HUDEP-2 (cell line): ENCODE measurements at regions not wholly inside any gene's neighbourhood (a gene's known extent, or its start where the extent isn't known, plus 50 kb on each side); places are given as distances from the start of the nearest gene placed in this dataset.

ENCODE experiments used
- DNase-seq, 76 experiments: peaks; one replicate each; lab custom pipeline; 2025; ENCODE audit not compliant: unreplicated experiment in 76 of 76; lab: John Stamatoyannopoulos, UW

DNA sequence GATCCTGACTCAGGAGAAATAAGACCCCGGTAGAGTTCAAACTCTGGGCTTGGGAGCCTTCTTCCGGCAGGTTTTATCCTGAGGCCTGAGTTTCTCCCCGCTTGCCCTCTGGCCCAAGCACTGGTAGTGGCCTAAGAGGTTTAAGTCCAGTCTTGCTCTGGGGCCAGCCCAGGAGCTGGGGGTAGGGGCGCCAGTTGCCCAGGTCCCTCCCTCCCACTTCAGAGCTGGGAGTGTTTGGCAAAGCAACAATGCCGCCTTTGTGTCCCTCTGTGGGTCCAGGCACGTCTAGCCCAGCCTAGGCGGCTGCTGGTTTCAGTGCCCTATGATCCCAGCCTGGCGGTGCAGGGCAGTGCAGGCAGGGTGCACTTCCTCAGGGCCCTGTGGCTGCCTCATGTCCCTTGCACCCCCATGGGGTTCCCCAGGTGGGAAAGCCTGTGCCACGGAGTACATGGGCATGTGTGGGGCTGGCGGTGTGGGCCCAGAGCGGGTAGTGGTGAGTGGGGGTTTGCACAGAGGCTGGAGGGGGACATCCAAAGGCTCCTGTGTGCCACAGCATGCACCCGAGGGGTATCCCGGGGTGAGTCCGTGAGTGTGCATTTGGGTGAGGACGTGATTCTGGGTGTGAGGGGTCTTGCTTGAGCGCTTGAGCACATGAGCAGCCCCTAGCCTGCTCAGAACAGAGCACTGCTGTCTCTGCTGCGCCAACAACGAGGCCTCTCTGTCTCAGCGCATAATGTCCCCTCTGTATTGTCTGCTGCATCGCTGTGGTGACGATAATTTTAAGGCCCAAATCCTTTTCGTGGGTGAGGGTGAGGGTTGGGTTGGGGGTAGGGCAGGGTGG is 61.7 kb upstream of the PSD2 start:
- no peak for DNase-seq

DNA sequence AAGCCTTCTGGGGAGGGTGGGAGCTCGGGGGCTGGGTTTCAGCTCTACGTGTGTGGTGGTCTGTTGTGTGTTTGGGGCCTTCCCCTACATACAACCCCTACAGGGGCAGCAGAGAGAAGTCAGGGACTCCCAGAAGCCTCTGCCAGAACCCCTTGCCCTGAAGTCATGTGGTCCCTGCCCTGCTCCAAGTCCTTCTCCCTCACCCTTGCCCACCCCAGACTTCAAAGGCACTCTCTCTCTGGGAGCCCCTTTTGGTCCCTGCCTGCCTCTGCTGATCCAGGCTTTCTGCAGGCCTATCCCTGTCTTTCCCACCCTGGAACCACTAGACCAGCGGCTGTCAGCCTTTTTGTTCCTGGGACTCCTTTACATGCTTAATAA is 61.1 kb upstream of the PSD2 start:
- DNase-seq: no peak

DNA sequence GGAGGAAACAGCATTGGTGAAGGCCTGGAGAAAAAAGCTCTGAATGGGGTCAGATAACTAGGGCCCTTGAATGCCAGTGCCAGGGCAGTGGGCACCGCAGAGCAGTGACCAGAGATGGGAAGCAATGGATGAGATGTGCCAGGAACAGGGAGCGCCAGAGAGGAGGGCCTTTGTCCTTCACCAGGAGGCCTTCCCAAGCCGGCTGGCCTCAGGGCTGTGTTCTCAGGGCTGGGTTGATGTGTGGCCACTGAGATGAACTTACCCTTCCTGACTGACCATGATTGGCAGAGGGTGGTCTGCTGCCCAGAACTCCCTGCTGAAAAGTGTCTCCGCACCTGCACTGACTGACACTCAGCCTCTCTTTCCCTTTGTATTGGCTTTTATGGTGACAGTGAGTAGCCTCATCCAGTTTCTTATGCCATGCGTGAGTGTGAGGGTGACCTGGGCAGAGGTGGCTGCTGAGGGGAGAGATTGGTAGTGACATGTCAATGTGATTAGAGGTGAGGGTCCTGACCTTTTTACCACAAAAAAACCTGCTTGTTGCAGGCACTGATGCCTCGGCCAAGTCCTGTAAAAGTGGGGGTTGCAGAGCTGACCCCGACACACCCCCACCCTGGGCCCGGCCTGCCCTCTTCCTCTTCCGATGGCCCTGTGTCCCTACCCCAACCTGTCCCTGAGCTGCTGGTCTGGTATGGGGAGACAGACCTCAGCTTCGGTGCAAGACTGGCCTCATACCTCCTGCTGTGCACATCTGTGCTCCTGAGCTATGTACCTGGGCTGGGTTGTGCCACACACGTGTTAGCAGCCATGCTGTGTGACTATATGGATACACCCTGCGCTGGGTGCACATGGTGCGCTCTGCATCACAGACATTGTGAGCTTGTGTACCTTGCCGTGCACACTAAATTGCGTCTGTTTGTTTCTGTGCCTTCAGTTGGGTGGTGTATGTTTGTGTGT is 57.1 kb upstream of the PSD2 start:
- DNase-seq: no peak

DNA sequence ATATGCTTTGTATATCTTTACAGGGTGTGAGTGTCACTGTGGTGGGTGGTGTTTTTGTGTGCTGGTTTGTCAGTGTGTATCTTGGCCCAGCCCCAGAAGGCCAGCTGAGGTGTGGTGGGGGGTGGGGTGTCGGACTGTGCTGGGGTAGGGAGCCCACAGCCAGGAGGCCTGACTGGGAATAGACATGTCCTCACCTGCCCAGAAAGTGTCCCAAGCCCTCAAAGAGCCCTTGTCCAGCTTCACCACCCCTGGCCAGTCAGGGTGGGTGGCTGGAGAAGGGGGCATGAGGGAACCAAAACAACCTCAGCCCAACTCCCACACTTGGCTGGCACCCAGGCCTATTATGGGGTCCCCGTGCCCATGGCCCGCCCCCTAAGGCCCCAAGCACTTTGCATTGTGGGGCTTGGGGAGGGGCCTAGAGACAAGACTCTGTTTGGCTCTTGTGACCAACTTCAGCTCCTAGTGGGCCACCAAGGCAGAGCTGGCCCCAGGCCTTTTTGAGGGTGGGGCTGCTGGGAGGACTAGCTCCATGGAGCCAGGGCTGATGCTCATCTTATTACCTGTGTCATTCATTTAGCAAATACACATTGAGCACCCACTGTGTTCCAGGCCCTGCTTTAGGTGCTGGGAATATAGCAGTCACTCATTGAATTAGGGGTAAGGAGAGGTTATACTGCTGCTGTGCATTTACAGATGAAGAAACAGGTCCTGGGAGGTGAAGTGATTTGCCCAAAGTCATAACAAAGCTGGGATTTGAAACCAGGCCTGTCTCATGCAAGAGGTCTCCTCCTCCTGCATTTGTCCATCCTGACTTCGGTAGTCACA is 56.2 kb upstream of the PSD2 start:
- no peak for DNase-seq

- no peak for DNase-seq
These were observed 55.2 kb upstream of the PSD2 start for GRCh38 chr5:139740138-139740991.

- no peak for DNase-seq
These were observed 54.5 kb upstream of the PSD2 start for GRCh38 chr5:139740992-139741672.

GRCh38 chr5:139741823-139742172 is 53.8 kb upstream of the PSD2 start:
- no peak for DNase-seq

- DNase-seq: no peak
These were observed 53.3 kb upstream of the PSD2 start for GRCh38 chr5:139742173-139742903.

DNA sequence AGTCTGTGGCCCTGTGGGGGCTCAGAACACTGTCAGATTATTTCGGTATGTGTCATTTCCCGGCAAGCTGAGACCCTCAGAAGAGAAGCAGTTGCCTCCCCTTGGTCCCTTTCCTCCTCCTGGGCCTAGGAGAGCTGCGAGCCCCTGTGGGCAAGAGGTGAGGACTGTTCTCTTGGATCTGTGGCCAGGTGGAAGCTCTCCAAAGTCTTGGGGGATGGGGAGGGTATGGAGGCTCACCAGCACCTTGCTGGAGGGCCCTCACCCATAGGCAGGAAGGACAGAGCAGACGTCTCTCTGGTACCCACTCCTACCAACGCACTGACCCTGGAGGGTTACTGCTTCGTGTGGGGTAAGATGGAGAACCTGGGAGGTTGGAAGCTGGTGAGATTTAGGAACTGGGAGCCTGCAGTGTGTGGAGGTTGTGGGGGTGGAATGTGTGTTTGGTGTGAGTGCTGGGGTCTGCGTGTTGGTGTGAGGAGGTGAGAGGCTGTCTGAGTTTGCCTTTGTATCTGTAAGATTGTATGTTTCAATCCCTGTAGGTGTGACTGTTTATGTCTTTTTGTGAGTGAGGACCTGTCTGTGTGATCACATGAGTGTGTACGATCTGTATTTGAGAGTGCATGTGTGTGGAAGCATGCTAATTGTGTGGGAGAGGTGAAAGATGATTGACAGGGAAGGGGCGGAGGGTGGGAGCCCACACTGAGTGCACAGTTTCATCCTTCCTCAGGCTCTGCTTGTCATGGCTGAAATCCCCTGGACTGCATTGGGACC is 52.4 kb upstream of the PSD2 start:
- DNase-seq: no peak

- no peak for DNase-seq
These were observed 51.8 kb upstream of the PSD2 start for GRCh38 chr5:139743804-139744203.

GRCh38 chr5:139744471-139745131 is 51.0 kb upstream of the PSD2 start:
- DNase-seq: no peak

- peak in 16 of 76 experiments; percentile 8 to 72 (median 28) for DNase-seq
These were observed 50.3 kb upstream of the PSD2 start for GRCh38 chr5:139745132-139745799.

DNA sequence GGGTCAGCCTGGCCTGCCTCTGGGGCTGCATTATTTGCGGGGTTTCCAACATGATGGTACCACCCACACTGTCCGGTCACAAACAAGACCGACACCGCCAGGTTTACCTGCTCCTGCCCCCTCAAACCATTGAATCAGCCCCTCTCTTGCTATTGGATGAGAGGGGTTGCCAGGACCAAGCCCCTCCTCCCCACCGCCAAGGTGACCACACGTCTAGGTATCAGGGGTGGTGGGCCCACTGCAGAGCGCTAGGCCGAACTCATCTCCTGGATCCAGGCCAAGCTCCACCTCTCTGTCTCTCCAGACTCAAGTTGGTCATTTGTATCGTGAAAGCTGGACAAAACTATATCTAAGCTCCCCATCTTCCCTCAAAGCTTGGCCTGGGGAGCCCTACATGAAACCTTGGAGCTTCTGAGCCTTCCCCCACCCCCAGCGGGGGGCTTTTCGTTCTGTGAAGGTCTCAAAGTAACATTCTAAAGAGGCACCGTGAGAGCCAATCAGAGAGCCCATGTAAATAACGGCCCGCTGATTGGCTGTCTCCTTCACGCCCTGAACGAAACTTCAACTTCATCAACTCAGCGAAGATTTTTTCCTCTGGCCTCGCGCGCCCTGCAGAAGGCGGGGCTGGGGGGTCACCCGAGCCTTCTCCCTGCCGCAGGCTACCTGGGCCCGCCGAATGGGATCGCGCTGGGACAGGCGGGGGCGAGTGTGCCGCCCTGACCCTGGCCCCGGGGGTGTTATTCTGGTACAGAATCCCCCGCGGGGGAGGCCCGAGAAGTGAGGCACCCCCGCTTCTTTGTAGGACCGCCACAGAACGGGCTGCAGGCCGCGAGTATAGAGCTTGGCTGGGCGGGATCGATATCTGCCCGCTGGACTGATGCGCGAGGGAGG is 49.6 kb upstream of the PSD2 start:
- DNase-seq: peak in 24 of 76 experiments; percentile 7 to 52 (median 23)
